ENCODE measurements at regions not wholly inside any gene's neighbourhood (a gene's known extent, or its start where the extent isn't known, plus 50 kb on each side); places are given as distances from the start of the nearest gene placed in this dataset.

DNA sequence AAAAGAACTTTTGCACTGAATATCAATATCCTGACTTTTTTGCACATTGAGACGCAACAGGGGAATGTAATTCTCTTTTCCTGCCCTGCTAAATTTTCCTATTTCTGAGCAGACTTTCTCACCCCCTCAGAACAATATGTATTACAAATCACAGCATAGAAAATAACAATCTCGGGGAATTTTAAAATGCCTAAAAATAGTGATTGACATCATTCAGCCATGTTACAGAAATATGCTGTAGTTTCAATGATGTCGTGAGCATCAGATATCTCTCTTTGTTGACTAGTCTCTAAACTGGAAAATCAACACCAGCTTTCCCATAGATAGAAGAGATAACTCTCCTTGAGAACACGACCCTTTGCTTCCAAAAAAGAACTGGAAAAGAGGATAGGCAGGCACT is 166.7 kb downstream of the ZDHHC21 start:
- TF ChIP-seq, protein P1, sequence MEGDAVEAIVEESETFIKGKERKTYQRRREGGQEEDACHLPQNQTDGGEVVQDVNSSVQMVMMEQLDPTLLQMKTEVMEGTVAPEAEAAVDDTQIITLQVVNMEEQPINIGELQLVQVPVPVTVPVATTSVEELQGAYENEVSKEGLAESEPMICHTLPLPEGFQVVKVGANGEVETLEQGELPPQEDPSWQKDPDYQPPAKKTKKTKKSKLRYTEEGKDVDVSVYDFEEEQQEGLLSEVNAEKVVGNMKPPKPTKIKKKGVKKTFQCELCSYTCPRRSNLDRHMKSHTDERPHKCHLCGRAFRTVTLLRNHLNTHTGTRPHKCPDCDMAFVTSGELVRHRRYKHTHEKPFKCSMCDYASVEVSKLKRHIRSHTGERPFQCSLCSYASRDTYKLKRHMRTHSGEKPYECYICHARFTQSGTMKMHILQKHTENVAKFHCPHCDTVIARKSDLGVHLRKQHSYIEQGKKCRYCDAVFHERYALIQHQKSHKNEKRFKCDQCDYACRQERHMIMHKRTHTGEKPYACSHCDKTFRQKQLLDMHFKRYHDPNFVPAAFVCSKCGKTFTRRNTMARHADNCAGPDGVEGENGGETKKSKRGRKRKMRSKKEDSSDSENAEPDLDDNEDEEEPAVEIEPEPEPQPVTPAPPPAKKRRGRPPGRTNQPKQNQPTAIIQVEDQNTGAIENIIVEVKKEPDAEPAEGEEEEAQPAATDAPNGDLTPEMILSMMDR (IDR thresholded peaks at IDR 0.05; ENCODE audit: low read length): no peak
- TF ChIP-seq EZH2 (IDR thresholded peaks at IDR 0.05; ENCODE audit: borderline replicate concordance, low read length): no peak
